ENCODE measurements at regions not wholly inside any gene's neighbourhood (a gene's known extent, or its start where the extent isn't known, plus 50 kb on each side); places are given as distances from the start of the nearest gene placed in this dataset.

- Histone ChIP-seq H3K9me3 (no peaks in the 10 kb centered on the region), H3K4me3 (no peak overlapping the region), H3K27ac (no peak overlapping the region), H3K36me3 (no peaks in the 10 kb centered on the region), H3K27me3 (no peaks in the 10 kb centered on the region), H3K4me1 (peaks cover 0 to 9% (median 0%) of the 10 kb centered on the region in 3 donors)
- DNase-seq, result no peak
- TF ChIP-seq CTCF (IDR thresholded peaks at IDR 0.05) (no peak), POLR2A (IDR thresholded peaks at IDR 0.05) (no peak)
- 90 to 92% methylated on average over 11 to 12 of the region's 12 CpGs for WGBS, 2 donors
- intact Hi-C loops (cut with DNase I), result no loop called here
Measured at GRCh38 chr10:33862536-33863105, 528.2 kb upstream of the NRP1 start.

GRCh38 chr10:33861833-33862232 lies 527.4 kb upstream of the NRP1 start:
- no peak for DNase-seq
- Histone ChIP-seq H3K4me3 (no peak overlapping the region), H3K27ac (no peak overlapping the region), H3K4me1 (peaks cover 0 to 9% (median 0%) of the 10 kb centered on the region in 3 donors), H3K9me3 (no peaks in the 10 kb centered on the region), H3K27me3 (no peaks in the 10 kb centered on the region), H3K36me3 (no peaks in the 10 kb centered on the region)
- TF ChIP-seq POLR2A (IDR thresholded peaks at IDR 0.05) (no peak), CTCF (IDR thresholded peaks at IDR 0.05) (no peak)
- 62 to 70% methylated on average over 3 of the region's 3 CpGs for WGBS, 2 donors
- intact Hi-C loops (cut with DNase I), result no loop called here

GRCh38 chr10:33861016-33861704 lies 526.7 kb upstream of the NRP1 start:
- 67 to 75% methylated on average over 7 of the region's 7 CpGs for WGBS, 2 donors
- DNase-seq, result no peak
- Histone ChIP-seq H3K27me3 (no peaks in the 10 kb centered on the region), H3K9me3 (no peaks in the 10 kb centered on the region), H3K4me3 (no peak overlapping the region), H3K27ac (peak overlapping the region in 1 of 4 donors; percentile 9), H3K4me1 (peaks cover 0 to 9% (median 0%) of the 10 kb centered on the region in 3 donors), H3K36me3 (no peaks in the 10 kb centered on the region)
- intact Hi-C loops (cut with DNase I), result no loop called here
- TF ChIP-seq CTCF (IDR thresholded peaks at IDR 0.05), result no peak
- TF ChIP-seq POLR2A (IDR thresholded peaks at IDR 0.05), result no peak

DNA sequence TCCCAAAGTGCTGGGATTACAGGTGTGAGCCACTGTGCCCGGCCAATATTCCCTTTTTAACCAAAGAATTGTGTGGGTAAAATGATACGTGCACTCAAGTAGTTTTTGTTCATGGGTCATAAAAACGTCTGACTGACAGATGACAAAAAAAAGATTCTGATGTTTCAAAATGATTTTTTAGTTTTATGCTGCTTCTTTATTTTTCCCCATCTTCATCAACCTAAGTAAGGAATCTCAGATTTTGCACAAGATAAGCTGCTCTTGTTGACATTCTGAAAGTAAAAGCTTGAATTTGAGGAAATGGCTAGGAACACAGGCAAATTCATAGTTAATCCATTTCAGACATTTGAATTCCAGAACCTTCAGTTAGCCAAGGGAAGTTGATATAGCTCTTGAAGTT lies 526.1 kb upstream of the NRP1 start:
- H3K9me3 ChIP-seq, result no peaks in the 10 kb centered on the region
- no peak overlapping the region for H3K4me3 ChIP-seq
- TF ChIP-seq CTCF (IDR thresholded peaks at IDR 0.05), result no peak
- no peak for TF ChIP-seq POLR2A (IDR thresholded peaks at IDR 0.05)
- H3K27me3 ChIP-seq, result no peaks in the 10 kb centered on the region
- no peaks in the 10 kb centered on the region for H3K36me3 ChIP-seq
- H3K27ac ChIP-seq, result peak overlapping the region in 1 of 4 donors; percentile 9
- 87 to 96% methylated on average over 3 of the region's 3 CpGs for WGBS, 2 donors
- peaks cover 0 to 9% (median 0%) of the 10 kb centered on the region in 3 donors for H3K4me1 ChIP-seq
- DNase-seq, result no peak
- intact Hi-C loops (cut with DNase I), result no loop called here

GRCh38 chr10:33859319-33860022 lies 525.0 kb upstream of the NRP1 start:
- no peak for DNase-seq
- no peak for TF ChIP-seq CTCF (IDR thresholded peaks at IDR 0.05)
- no peak for TF ChIP-seq POLR2A (IDR thresholded peaks at IDR 0.05)
- 84 to 86% methylated on average over 6 of the region's 6 CpGs for WGBS, 2 donors
- Histone ChIP-seq H3K27me3 (no peaks in the 10 kb centered on the region), H3K27ac (no peak overlapping the region), H3K36me3 (no peaks in the 10 kb centered on the region), H3K9me3 (no peaks in the 10 kb centered on the region), H3K4me3 (no peak overlapping the region), H3K4me1 (peaks cover 0 to 9% (median 0%) of the 10 kb centered on the region in 3 donors)
- intact Hi-C loops (cut with DNase I), result no loop called here
